SK-N-SH treated with all-trans-retinoic acid at 6 μM for 48 hours (cell line): ENCODE measurements at regions not wholly inside any gene's neighbourhood (a gene's known extent, or its start where the extent isn't known, plus 50 kb on each side); places are given as distances from the start of the nearest gene placed in this dataset.

Experiments
- ATAC-seq: fragments of 200-7000 bp; cut with Tn5 transposase; 3 replicates; pipeline ENCODE4 v1.9.1; 2020; ENCODE audit warnings: mild to moderate bottlenecking, moderate library complexity
- ARNTL ChIP-seq: fragments of 450-650 bp; formaldehyde crosslinking; IDR thresholded peaks from 2 replicates; pipeline ENCODE4 v1.5.0; 2020; ENCODE audit warnings: low read depth, mild to moderate bottlenecking, moderate library complexity, borderline replicate concordance
- BACH2 ChIP-seq: fragments of 250-450 bp; sonication (Bioruptor Pico); IDR thresholded peaks from 2 replicates; pipeline ENCODE4 v1.9.0; 2021; ENCODE audit warnings: mild to moderate bottlenecking, borderline replicate concordance
- CSDC2 ChIP-seq: fragments of 250-450 bp; sonication (Bioruptor Pico); IDR thresholded peaks from 2 replicates; pipeline ENCODE4 v1.5.0; 2020; ENCODE audit warnings: mild to moderate bottlenecking, moderate library complexity
- ESRRG ChIP-seq: fragments of 250-450 bp; sonication (Bioruptor Pico); IDR thresholded peaks from 2 replicates; pipeline ENCODE4 v1.6.1; 2021; ENCODE audit warnings: mild to moderate bottlenecking
- GLIS3 ChIP-seq: fragments of 250-450 bp; sonication (Bioruptor Pico); IDR thresholded peaks from 2 replicates; pipeline ENCODE4 v1.5.0; 2020; ENCODE audit warnings: mild to moderate bottlenecking, moderate library complexity
- ISL1 ChIP-seq: fragments of 250-450 bp; sonication (Bioruptor Pico); IDR thresholded peaks from 2 replicates; pipeline ENCODE4 v2.1.2; 2022; ENCODE audit warnings: mild to moderate bottlenecking, moderate library complexity
- OSR1 ChIP-seq: fragments of 250-450 bp; sonication (Bioruptor Pico); IDR thresholded peaks from 2 replicates; pipeline ENCODE4 v1.8.0; 2022; ENCODE audit warnings: moderate library complexity, mild to moderate bottlenecking, inconsistent platforms
- PPARA ChIP-seq: fragments of 250-450 bp; sonication (Bioruptor Pico); IDR thresholded peaks from 2 replicates; pipeline ENCODE4 v1.5.0; 2020; ENCODE audit warnings: mild to moderate bottlenecking, borderline replicate concordance
- RARB ChIP-seq: fragments of 250-450 bp; sonication (Bioruptor Pico); IDR thresholded peaks from 2 replicates; pipeline ENCODE4 v1.8.0; 2021; ENCODE audit warnings: mild to moderate bottlenecking, moderate library complexity
- SNAI2 ChIP-seq: fragments of 250-450 bp; sonication (Bioruptor Pico); IDR thresholded peaks from 2 replicates; pipeline ENCODE4 v1.5.0; 2020; ENCODE audit warnings: mild to moderate bottlenecking, moderate library complexity
- TCF4 ChIP-seq: fragments of 250-450 bp; sonication (Bioruptor Pico); IDR thresholded peaks from 2 replicates; pipeline ENCODE4 v1.8.0; 2021; ENCODE audit warnings: mild to moderate bottlenecking, moderate library complexity, borderline replicate concordance
- TOX ChIP-seq: fragments of 250-450 bp; sonication (Bioruptor Pico); IDR thresholded peaks from 2 replicates; pipeline ENCODE4 v1.8.0; 2021; ENCODE audit warnings: mild to moderate bottlenecking, moderate library complexity, borderline replicate concordance
- ZC3H10 ChIP-seq: fragments of 250-450 bp; sonication (Bioruptor Pico); IDR thresholded peaks from 2 replicates; pipeline ENCODE4 v1.5.1; 2021; ENCODE audit warnings: mild to moderate bottlenecking, moderate library complexity
- ZFP3 ChIP-seq: fragments of 250-450 bp; sonication (Bioruptor Pico); IDR thresholded peaks from 2 replicates; pipeline ENCODE4 v1.5.0; 2020; ENCODE audit warnings: mild to moderate bottlenecking, moderate library complexity
- ZFP30 ChIP-seq: fragments of 450-650 bp; formaldehyde crosslinking; IDR thresholded peaks from 2 replicates; pipeline ENCODE4 v1.5.0; 2022; ENCODE audit warnings: mild to moderate bottlenecking, moderate library complexity
- ZNF565 ChIP-seq: fragments of 450-650 bp; formaldehyde crosslinking; conservative IDR thresholded peaks from 2 replicates; pipeline ENCODE4 v1.5.0; 2020; ENCODE audit warnings: low read depth, mild to moderate bottlenecking, moderate library complexity
- ZNF70 ChIP-seq: fragments of 450-650 bp; formaldehyde crosslinking; IDR thresholded peaks from 2 replicates; pipeline ENCODE4 v1.5.0; 2020; ENCODE audit warnings: mild to moderate bottlenecking, moderate library complexity
- ZNF8 ChIP-seq: fragments of 450-650 bp; formaldehyde crosslinking; IDR thresholded peaks from 2 replicates; pipeline ENCODE4 v1.5.0; 2020; ENCODE audit warnings: mild to moderate bottlenecking, moderate library complexity
- TF ChIP-seq, protein P1 (sequence below): fragments of 250-450 bp; sonication (Bioruptor Pico); IDR thresholded peaks from 2 replicates; pipeline ENCODE4 v1.5.1; 2021; ENCODE audit warnings: mild to moderate bottlenecking, moderate library complexity
- TF ChIP-seq, protein P2 (sequence below): fragments of 250-450 bp; sonication (Bioruptor Pico); IDR thresholded peaks from 2 replicates; pipeline ENCODE4 v1.8.0; 2020; ENCODE audit warnings: mild to moderate bottlenecking, moderate library complexity, borderline replicate concordance
- TF ChIP-seq, protein P3 (sequence below): fragments of 250-450 bp; sonication (Bioruptor Pico); IDR thresholded peaks from 2 replicates; pipeline ENCODE4 v1.5.0; 2020; ENCODE audit warnings: mild to moderate bottlenecking, moderate library complexity
- TF ChIP-seq, protein P4 (sequence below): fragments of 250-450 bp; sonication (Bioruptor Pico); IDR thresholded peaks from 2 replicates; pipeline ENCODE4 v1.8.0; 2021; ENCODE audit warnings: low read depth, mild to moderate bottlenecking, moderate library complexity, borderline replicate concordance
- TF ChIP-seq, protein P5 (sequence below): fragments of 250-450 bp; sonication (Bioruptor Pico); IDR thresholded peaks from 2 replicates; pipeline ENCODE4 v1.5.1; 2020; ENCODE audit warnings: low read depth, mild to moderate bottlenecking, moderate library complexity

DNA sequence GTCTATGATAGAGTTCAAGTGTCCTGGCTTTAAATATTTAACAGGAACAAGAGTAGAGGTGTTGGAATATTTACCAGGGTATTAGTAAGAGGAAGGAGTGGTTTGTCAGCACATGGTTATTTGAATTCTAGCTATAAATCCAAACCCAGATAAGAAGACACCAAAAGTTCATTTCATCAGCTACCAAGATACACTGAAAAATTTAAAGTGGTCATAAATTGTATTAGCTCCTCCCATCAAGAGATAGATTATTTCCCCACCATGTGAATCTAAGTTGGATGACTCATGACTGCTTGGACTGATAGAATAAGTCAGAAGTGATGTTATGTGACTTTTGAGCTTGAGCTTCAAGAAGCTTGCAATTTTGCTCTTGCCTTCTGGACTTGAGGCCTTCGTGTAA is 72.1 kb upstream of the GRAMD2B start:
- ATAC-seq: peak; percentile 18
- TF ChIP-seq RARB (CRISPR knock-in tag) (no peak), ISL1 (CRISPR knock-in tag) (peak; percentile 89), ZFP30 (CRISPR knock-in tag) (no peak), ESRRG (CRISPR knock-in tag) (no peak), TOX (CRISPR knock-in tag) (no peak)
- TF ChIP-seq, protein P1, sequence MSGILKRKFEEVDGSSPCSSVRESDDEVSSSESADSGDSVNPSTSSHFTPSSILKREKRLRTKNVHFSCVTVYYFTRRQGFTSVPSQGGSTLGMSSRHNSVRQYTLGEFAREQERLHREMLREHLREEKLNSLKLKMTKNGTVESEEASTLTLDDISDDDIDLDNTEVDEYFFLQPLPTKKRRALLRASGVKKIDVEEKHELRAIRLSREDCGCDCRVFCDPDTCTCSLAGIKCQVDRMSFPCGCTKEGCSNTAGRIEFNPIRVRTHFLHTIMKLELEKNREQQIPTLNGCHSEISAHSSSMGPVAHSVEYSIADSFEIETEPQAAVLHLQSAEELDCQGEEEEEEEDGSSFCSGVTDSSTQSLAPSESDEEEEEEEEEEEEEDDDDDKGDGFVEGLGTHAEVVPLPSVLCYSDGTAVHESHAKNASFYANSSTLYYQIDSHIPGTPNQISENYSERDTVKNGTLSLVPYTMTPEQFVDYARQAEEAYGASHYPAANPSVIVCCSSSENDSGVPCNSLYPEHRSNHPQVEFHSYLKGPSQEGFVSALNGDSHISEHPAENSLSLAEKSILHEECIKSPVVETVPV (CRISPR knock-in tag): no peak
- TF ChIP-seq, protein P2, sequence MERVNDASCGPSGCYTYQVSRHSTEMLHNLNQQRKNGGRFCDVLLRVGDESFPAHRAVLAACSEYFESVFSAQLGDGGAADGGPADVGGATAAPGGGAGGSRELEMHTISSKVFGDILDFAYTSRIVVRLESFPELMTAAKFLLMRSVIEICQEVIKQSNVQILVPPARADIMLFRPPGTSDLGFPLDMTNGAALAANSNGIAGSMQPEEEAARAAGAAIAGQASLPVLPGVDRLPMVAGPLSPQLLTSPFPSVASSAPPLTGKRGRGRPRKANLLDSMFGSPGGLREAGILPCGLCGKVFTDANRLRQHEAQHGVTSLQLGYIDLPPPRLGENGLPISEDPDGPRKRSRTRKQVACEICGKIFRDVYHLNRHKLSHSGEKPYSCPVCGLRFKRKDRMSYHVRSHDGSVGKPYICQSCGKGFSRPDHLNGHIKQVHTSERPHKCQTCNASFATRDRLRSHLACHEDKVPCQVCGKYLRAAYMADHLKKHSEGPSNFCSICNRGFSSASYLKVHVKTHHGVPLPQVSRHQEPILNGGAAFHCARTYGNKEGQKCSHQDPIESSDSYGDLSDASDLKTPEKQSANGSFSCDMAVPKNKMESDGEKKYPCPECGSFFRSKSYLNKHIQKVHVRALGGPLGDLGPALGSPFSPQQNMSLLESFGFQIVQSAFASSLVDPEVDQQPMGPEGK (CRISPR knock-in tag): no peak

DNA sequence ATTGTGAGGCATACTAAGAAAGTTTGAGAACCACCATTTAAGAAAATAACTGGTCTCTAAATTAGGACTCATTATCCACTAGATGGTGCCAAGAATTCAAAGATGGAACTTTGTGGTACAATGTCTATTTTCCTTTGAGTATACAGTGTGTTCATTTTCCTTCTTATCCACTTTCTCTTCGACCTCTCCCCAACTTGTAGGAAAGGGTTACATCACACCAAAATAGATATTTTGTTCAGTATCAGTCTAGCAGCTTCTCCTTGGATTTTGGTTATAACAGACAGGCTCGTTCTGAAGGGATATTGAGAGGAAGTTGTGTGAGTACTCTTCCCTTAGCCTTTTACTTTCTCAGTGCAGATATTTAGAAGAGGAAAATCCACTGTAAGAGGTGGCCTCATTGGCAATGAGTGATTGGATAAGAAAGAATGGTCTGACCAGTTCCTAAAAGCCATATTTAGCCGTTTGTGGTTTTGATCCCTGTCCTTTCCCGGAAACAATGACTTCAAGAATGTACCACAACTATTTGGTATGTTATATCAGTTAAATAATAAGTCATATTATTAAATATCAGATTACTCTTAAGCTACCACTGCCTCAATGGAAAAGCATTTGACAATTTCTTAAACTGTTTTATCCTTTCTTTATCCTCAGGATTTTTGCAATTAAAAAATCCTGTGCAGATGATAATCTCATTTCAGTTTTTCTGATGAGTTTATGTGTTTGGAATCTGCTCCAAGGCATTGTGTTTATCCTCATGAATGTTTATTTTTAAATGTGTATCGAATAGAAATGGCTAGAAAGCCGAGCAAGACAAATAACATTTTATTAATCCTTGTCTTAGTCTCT is 69.0 kb upstream of the GRAMD2B start:
- ATAC-seq: peak; percentile 94
- no peak for TF ChIP-seq CSDC2 (CRISPR knock-in tag)
- TF ChIP-seq, protein P3, sequence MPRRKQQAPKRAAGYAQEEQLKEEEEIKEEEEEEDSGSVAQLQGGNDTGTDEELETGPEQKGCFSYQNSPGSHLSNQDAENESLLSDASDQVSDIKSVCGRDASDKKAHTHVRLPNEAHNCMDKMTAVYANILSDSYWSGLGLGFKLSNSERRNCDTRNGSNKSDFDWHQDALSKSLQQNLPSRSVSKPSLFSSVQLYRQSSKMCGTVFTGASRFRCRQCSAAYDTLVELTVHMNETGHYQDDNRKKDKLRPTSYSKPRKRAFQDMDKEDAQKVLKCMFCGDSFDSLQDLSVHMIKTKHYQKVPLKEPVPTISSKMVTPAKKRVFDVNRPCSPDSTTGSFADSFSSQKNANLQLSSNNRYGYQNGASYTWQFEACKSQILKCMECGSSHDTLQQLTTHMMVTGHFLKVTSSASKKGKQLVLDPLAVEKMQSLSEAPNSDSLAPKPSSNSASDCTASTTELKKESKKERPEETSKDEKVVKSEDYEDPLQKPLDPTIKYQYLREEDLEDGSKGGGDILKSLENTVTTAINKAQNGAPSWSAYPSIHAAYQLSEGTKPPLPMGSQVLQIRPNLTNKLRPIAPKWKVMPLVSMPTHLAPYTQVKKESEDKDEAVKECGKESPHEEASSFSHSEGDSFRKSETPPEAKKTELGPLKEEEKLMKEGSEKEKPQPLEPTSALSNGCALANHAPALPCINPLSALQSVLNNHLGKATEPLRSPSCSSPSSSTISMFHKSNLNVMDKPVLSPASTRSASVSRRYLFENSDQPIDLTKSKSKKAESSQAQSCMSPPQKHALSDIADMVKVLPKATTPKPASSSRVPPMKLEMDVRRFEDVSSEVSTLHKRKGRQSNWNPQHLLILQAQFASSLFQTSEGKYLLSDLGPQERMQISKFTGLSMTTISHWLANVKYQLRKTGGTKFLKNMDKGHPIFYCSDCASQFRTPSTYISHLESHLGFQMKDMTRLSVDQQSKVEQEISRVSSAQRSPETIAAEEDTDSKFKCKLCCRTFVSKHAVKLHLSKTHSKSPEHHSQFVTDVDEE (CRISPR knock-in tag): no peak
- TF ChIP-seq ESRRG (CRISPR knock-in tag): no peak
- TF ChIP-seq, protein P4, sequence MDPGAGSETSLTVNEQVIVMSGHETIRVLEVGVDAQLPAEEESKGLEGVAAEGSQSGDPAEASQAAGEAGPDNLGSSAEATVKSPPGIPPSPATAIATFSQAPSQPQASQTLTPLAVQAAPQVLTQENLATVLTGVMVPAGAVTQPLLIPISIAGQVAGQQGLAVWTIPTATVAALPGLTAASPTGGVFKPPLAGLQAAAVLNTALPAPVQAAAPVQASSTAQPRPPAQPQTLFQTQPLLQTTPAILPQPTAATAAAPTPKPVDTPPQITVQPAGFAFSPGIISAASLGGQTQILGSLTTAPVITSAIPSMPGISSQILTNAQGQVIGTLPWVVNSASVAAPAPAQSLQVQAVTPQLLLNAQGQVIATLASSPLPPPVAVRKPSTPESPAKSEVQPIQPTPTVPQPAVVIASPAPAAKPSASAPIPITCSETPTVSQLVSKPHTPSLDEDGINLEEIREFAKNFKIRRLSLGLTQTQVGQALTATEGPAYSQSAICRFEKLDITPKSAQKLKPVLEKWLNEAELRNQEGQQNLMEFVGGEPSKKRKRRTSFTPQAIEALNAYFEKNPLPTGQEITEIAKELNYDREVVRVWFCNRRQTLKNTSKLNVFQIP (CRISPR knock-in tag): no peak
- no peak for TF ChIP-seq ZNF8 (CRISPR knock-in tag)
- no peak for TF ChIP-seq BACH2 (CRISPR knock-in tag)
- TF ChIP-seq, protein P1 (CRISPR knock-in tag): no peak
- no peak for TF ChIP-seq ZFP3 (CRISPR knock-in tag)
- TF ChIP-seq ISL1 (CRISPR knock-in tag): peak; percentile 64
- TF ChIP-seq OSR1 (CRISPR knock-in tag): no peak
- TF ChIP-seq ARNTL (CRISPR knock-in tag): no peak
- no peak for TF ChIP-seq ZNF70 (CRISPR knock-in tag)
- no peak for TF ChIP-seq TCF4
- 0 out of 2 replicates have a peak, but pooled peaks have one; percentile 35 for TF ChIP-seq ZC3H10 (CRISPR knock-in tag)
- TF ChIP-seq GLIS3 (CRISPR knock-in tag): no peak
- 0 out of 2 replicates have a peak, but pooled peaks have one; percentile 11 for TF ChIP-seq TOX (CRISPR knock-in tag)
- TF ChIP-seq SNAI2: no peak
- TF ChIP-seq ZFP30 (CRISPR knock-in tag): no peak
- TF ChIP-seq, protein P2 (CRISPR knock-in tag): no peak
- no peak for TF ChIP-seq RARB (CRISPR knock-in tag)
- TF ChIP-seq, protein P5, sequence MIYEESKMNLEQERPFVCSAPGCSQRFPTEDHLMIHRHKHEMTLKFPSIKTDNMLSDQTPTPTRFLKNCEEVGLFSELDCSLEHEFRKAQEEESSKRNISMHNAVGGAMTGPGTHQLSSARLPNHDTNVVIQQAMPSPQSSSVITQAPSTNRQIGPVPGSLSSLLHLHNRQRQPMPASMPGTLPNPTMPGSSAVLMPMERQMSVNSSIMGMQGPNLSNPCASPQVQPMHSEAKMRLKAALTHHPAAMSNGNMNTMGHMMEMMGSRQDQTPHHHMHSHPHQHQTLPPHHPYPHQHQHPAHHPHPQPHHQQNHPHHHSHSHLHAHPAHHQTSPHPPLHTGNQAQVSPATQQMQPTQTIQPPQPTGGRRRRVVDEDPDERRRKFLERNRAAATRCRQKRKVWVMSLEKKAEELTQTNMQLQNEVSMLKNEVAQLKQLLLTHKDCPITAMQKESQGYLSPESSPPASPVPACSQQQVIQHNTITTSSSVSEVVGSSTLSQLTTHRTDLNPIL (CRISPR knock-in tag): no peak
- no peak for TF ChIP-seq ZNF565 (CRISPR knock-in tag)
- TF ChIP-seq PPARA (CRISPR knock-in tag): no peak
